Thoracic aorta (tissue), 2 donors: ENCODE measurements at regions not wholly inside any gene's neighbourhood (a gene's known extent, or its start where the extent isn't known, plus 50 kb on each side); places are given as distances from the start of the nearest gene placed in this dataset.

Experiments
- ATAC-seq: fragments of 150-250 bp; one replicate; pipeline ENCODE4 v1.8.0; 2017; ENCODE audit warnings: low read depth; ENCODE audit not compliant: insufficient number of reproducible peaks, low FRiP score
- DNase-seq: peaks from one replicate; pipeline ENCODE4 v3.0.0-alpha.2; 2020; ENCODE audit warnings: low spot score
- H3K27ac ChIP-seq, 2 donors: fragments of 200-600 bp; sonication (generic); 1 replicate in 1 of 2; 2 replicates in 1 of 2; pipeline ENCODE4 v1.5.1; 2016; ENCODE audit warnings: mild to moderate bottlenecking in 2 of 2, moderate library complexity in 2 of 2
- H3K27me3 ChIP-seq: fragments of 200-600 bp; sonication (generic); replicated peaks from 2 replicates; pipeline ENCODE4 v1.6.0; 2016; ENCODE audit warnings: mild to moderate bottlenecking; ENCODE audit not compliant: insufficient read depth
- H3K36me3 ChIP-seq: fragments of 200-600 bp; sonication (generic); one replicate; pipeline ENCODE4 v1.5.1; 2016
- H3K4me1 ChIP-seq, 2 donors: fragments of 200-600 bp; sonication (generic); 1 replicate in 1 of 2; 2 replicates in 1 of 2; pipeline versions ENCODE4 v1.5.1 to v1.6.0; 2016; ENCODE audit warnings: low read depth in 2 of 2, mild to moderate bottlenecking in 1 of 2; ENCODE audit not compliant: control insufficient read depth in 1 of 2
- H3K4me3 ChIP-seq: fragments of 200-600 bp; sonication (generic); 2 replicates; pipeline ENCODE4 v1.5.1; 2016; ENCODE audit warnings: mild to moderate bottlenecking
- H3K9me3 ChIP-seq: fragments of 200-600 bp; sonication (generic); 2 replicates; pipeline ENCODE4 v1.5.1; 2016
- TF ChIP-seq, protein P1 (sequence below): fragments of 200-600 bp; sonication (generic); IDR thresholded peaks from one replicate; pipeline ENCODE4 v1.5.1; 2019; ENCODE audit warnings: antibody characterized with exemption

- Histone ChIP-seq H3K27me3 (no peaks in the 10 kb centered on the region), H3K4me3 (no peak overlapping the region), H3K9me3 (no peaks in the 10 kb centered on the region), H3K4me1 (no peaks in the 10 kb centered on the region), H3K36me3 (no peaks in the 10 kb centered on the region), H3K27ac (no peak overlapping the region)
- TF ChIP-seq, protein P1, sequence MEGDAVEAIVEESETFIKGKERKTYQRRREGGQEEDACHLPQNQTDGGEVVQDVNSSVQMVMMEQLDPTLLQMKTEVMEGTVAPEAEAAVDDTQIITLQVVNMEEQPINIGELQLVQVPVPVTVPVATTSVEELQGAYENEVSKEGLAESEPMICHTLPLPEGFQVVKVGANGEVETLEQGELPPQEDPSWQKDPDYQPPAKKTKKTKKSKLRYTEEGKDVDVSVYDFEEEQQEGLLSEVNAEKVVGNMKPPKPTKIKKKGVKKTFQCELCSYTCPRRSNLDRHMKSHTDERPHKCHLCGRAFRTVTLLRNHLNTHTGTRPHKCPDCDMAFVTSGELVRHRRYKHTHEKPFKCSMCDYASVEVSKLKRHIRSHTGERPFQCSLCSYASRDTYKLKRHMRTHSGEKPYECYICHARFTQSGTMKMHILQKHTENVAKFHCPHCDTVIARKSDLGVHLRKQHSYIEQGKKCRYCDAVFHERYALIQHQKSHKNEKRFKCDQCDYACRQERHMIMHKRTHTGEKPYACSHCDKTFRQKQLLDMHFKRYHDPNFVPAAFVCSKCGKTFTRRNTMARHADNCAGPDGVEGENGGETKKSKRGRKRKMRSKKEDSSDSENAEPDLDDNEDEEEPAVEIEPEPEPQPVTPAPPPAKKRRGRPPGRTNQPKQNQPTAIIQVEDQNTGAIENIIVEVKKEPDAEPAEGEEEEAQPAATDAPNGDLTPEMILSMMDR, result no peak
- DNase-seq, result no peak
- no peak for ATAC-seq
These were observed 330.8 kb upstream of the AGTR1 start for GRCh38 chr3:148366743-148367410.

DNA sequence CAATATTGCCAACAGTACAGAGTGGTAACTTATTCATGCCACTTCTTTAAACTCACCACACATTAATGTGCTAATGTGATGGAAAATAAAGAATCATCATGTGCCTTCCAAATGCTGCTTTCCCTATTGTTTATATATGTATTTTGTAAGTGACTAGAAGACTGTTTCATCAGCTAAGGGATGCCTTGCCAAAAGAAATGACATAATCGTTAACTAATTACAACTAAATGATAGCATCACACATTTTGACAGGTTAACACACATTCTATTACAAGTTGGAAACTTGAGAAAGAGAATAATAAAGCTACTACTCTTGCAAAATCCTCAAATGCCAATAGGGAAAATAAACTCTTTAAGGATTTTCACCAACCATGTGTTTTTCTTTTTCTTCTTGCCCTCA, 329.9 kb upstream of the AGTR1 start:
- H3K4me1 ChIP-seq, result no peaks in the 10 kb centered on the region
- no peak overlapping the region for H3K4me3 ChIP-seq
- no peaks in the 10 kb centered on the region for H3K9me3 ChIP-seq
- no peak overlapping the region for H3K27ac ChIP-seq
- DNase-seq, result no peak
- no peaks in the 10 kb centered on the region for H3K36me3 ChIP-seq
- H3K27me3 ChIP-seq, result no peaks in the 10 kb centered on the region
- ATAC-seq, result no peak
- TF ChIP-seq, protein P1, result no peak

DNA sequence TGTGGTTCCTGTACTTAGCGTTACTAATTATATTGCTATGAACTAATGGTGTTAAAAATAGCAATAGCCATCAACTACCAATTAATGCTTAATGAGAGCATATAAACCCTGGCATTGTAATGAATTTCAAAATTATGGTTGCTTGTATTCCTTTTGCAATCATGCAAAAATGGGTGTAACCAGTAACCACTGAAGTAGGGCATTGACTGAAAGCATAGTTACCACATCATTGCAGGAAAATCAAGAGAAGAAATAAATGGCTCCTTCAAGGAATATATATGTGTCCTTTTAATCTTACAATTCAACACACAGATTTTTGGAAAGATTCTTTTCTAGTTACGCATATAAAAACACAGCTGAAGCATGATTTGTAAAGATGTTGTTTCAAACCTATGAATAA, 328.3 kb upstream of the AGTR1 start:
- Histone ChIP-seq H3K27me3 (no peaks in the 10 kb centered on the region), H3K27ac (no peak overlapping the region), H3K4me3 (no peak overlapping the region), H3K36me3 (no peaks in the 10 kb centered on the region), H3K9me3 (no peaks in the 10 kb centered on the region), H3K4me1 (no peaks in the 10 kb centered on the region)
- no peak for ATAC-seq
- TF ChIP-seq, protein P1, result no peak
- DNase-seq, result no peak

DNA sequence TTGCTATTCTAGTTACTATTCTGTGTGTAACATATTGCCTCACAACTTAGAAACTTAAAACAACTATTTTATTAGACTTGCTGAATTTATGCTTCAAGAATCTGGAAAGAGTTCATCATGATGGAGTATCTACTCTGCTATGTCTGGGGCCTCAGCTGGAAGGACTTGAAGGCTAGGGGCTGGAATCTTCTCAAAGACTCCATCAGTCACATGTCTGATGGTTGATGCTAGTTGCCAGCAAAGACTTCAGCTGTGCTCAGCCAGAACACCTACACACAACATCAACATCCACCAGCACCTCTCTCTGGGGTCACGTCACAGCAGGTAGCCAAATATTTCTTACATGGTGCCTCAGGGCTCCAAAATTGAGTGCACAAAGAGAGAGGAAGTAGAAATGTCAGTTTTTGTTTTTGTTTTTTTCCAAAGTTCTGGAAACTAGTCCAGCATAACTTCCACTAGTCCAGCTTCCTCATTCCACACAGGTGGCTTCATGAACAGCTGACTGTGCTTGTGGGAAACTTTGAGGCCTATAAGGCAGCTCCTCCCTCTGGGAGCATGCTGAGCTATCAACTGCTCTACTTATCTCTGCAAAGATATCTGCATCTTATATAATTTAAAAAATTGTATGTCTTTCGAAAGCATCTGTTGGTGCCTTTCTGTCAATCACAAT, 325.4 kb upstream of the AGTR1 start:
- no peak overlapping the region for H3K27ac ChIP-seq
- H3K4me3 ChIP-seq, result no peak overlapping the region
- no peaks in the 10 kb centered on the region for H3K27me3 ChIP-seq
- no peaks in the 10 kb centered on the region for H3K36me3 ChIP-seq
- ATAC-seq (no peak), DNase-seq (no peak)
- TF ChIP-seq, protein P1, result no peak
- no peaks in the 10 kb centered on the region for H3K4me1 ChIP-seq
- H3K9me3 ChIP-seq, result no peaks in the 10 kb centered on the region

- TF ChIP-seq, protein P1, result no peak
- ATAC-seq, result no peak
These were observed 323.7 kb upstream of the AGTR1 start for GRCh38 chr3:148373961-148374360.

More at GRCh38 chr3:148373961-148374360, 323.7 kb upstream of the AGTR1 start:
- H3K4me3 ChIP-seq, result no peak overlapping the region
- H3K9me3 ChIP-seq, result no peaks in the 10 kb centered on the region
- DNase-seq, result no peak
- H3K4me1 ChIP-seq, result no peaks in the 10 kb centered on the region
- no peak overlapping the region for H3K27ac ChIP-seq
- no peaks in the 10 kb centered on the region for H3K27me3 ChIP-seq
- no peaks in the 10 kb centered on the region for H3K36me3 ChIP-seq
